ENCODE measurements at regions not wholly inside any gene's neighbourhood (a gene's known extent, or its start where the extent isn't known, plus 50 kb on each side); places are given as distances from the start of the nearest gene placed in this dataset.

- DNase-seq (no peak), ATAC-seq (ENCODE audit: low read depth) (no peak)
- POLR2A ChIA-PET = no interaction called here
- CTCF ChIA-PET = no interaction called here
- peaks cover 3% of the 10 kb centered on the region for H3K9me3 Mint-ChIP-seq
- no peaks in the 10 kb centered on the region for H3K27me3 Mint-ChIP-seq
- no peak for TF ChIP-seq CTCF (IDR thresholded peaks at IDR 0.05)
- H3K4me3 Mint-ChIP-seq = no peak overlapping the region
- no peaks in the 10 kb centered on the region for H3K36me3 Mint-ChIP-seq (ENCODE audit: low read depth)
- no peak overlapping the region for H3K27ac Mint-ChIP-seq
- intact Hi-C loops (cut with micrococcal nuclease) = no loop called here
- peaks cover 56% of the 10 kb centered on the region for H3K4me1 Mint-ChIP-seq
These were observed 262.0 kb downstream of the CD83 start for GRCh38 chr6:14379568-14379967.

- Mint-ChIP-seq H3K27ac (no peak overlapping the region), H3K9me3 (peaks cover 3% of the 10 kb centered on the region), H3K36me3 (ENCODE audit: low read depth) (no peaks in the 10 kb centered on the region), H3K4me3 (no peak overlapping the region), H3K27me3 (no peaks in the 10 kb centered on the region), H3K4me1 (peaks cover 54% of the 10 kb centered on the region)
- intact Hi-C loops (cut with micrococcal nuclease) = no loop called here
- no peak for DNase-seq
- POLR2A ChIA-PET = no interaction called here
- CTCF ChIA-PET = no interaction called here
- ATAC-seq (ENCODE audit: low read depth) = no peak
- no peak for TF ChIP-seq CTCF (IDR thresholded peaks at IDR 0.05)
These were observed 262.7 kb downstream of the CD83 start for GRCh38 chr6:14380086-14380820.

- intact Hi-C loops (cut with micrococcal nuclease) = no loop called here
- Mint-ChIP-seq H3K9me3 (peaks cover 4% of the 10 kb centered on the region), H3K27me3 (no peaks in the 10 kb centered on the region), H3K27ac (no peak overlapping the region), H3K4me1 (peaks cover 53% of the 10 kb centered on the region), H3K4me3 (no peak overlapping the region), H3K36me3 (ENCODE audit: low read depth) (no peaks in the 10 kb centered on the region)
- ATAC-seq (ENCODE audit: low read depth) (no peak), DNase-seq (no peak)
- TF ChIP-seq CTCF (IDR thresholded peaks at IDR 0.05) = no peak
- ChIA-PET CTCF (no interaction called here), POLR2A (no interaction called here)
These were observed 263.6 kb downstream of the CD83 start for GRCh38 chr6:14380901-14381828.

- H3K4me3 Mint-ChIP-seq = peak overlapping the region; percentile 41
- intact Hi-C loops (cut with micrococcal nuclease) = no loop called here
- peaks cover 58% of the 10 kb centered on the region for H3K4me1 Mint-ChIP-seq
- POLR2A ChIA-PET = no interaction called here
- peaks cover 4% of the 10 kb centered on the region for H3K9me3 Mint-ChIP-seq
- no peaks in the 10 kb centered on the region for H3K27me3 Mint-ChIP-seq
- ATAC-seq (ENCODE audit: low read depth) (peak; percentile 45), DNase-seq (no peak)
- no peaks in the 10 kb centered on the region for H3K36me3 Mint-ChIP-seq (ENCODE audit: low read depth)
- CTCF ChIA-PET = no interaction called here
- TF ChIP-seq CTCF (IDR thresholded peaks at IDR 0.05) = no peak
- H3K27ac Mint-ChIP-seq = peak overlapping the region; percentile 46
These were observed 264.5 kb downstream of the CD83 start for GRCh38 chr6:14381829-14382677.

Measured in activated B cell treated with CpG ODN at 0.5 μM for 24 hours (primary cell).